Breast epithelium (tissue), 3 donors: ENCODE measurements at regions not wholly inside any gene's neighbourhood (a gene's known extent, or its start where the extent isn't known, plus 50 kb on each side); places are given as distances from the start of the nearest gene placed in this dataset.

Source experiments
- CTCF ChIP-seq, 3 donors: fragments of 450-650 bp; IDR thresholded peaks; one replicate each; pipeline ENCODE4 v1.5.1; 2016 to 2017; ENCODE audit warnings: antibody characterized with exemption in 3 of 3, mild to moderate bottlenecking in 3 of 3, moderate library complexity in 3 of 3
- POLR2AphosphoS5 ChIP-seq, 3 donors: sonication (generic); formaldehyde crosslinking; IDR thresholded peaks; one replicate each; pipeline ENCODE4 v1.6.1; 2017; ENCODE audit warnings: antibody characterized with exemption in 3 of 3

DNA sequence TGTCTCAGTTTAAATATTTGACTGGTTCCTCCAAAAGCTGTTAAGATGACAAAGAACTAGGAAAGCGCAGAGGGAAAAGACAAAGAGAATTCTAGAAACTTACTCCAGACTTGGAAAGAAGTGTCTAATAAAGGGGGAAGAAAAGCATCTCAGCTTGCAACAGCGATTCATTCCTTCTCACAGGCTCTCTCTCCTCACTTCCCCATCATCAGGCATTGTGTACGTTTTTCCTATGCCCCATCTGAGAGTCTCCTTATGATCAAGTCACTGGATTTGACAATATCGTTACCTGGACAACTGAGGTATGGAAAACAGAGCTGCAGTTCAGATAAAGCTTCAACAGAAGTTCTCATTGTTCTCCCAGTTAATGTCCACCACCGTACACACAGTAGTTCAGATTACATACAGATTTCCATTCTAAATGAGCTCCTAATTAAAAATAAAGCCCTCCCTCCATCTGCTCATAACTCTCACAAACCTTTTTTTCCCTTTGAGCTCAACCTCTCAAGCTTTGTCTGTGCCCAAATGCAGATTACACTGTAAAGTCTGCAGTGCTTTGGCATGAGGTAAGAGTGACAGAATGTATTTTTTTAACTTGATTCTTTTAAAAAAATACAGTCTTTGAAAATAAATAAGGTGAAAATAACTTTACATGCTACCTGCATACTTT lies 254.4 kb upstream of the THBS1 start:
- TF ChIP-seq CTCF (IDR thresholded peaks at IDR 0.05) (no peak), POLR2AphosphoS5 (IDR thresholded peaks at IDR 0.05) (no peak)
